ENCODE measurements at regions not wholly inside any gene's neighbourhood (a gene's known extent, or its start where the extent isn't known, plus 50 kb on each side); places are given as distances from the start of the nearest gene placed in this dataset.

- Histone ChIP-seq H3K79me2 (ENCODE audit: insufficient read depth, low read length) (no peaks in the 10 kb centered on the region), H3K4me2 (ENCODE audit: low read depth, low read length, poor library complexity, severe bottlenecking) (no peak overlapping the region), H3K4me3 (ENCODE audit: insufficient read depth, low read length, poor library complexity, severe bottlenecking) (no peak overlapping the region), H3K36me3 (ENCODE audit: low read length) (no peaks in the 10 kb centered on the region), H3K9ac (ENCODE audit: low read length) (no peak overlapping the region), H3K9me3 (ENCODE audit: insufficient read depth, low read length) (no peaks in the 10 kb centered on the region), H2AFZ (ENCODE audit: low read depth, low read length, severe bottlenecking) (no peak overlapping the region), H3K27me3 (ENCODE audit: low read length) (no peaks in the 10 kb centered on the region), H3K27ac (ENCODE audit: low read depth, low read length) (no peak overlapping the region), H4K20me1 (ENCODE audit: low read depth, low read length) (no peaks in the 10 kb centered on the region), H3K9me2 (replicated peaks; ENCODE audit: insufficient read depth, low read length) (no peaks in the 10 kb centered on the region), H3F3A (ENCODE audit: insufficient read depth) (no peaks in the 10 kb centered on the region)
- TF ChIP-seq EZH2phosphoT487 (conservative IDR thresholded peaks at IDR 0.05; ENCODE audit: low read length) = no peak
- no peak for TF ChIP-seq CTCF (IDR thresholded peaks at IDR 0.05; ENCODE audit: insufficient read depth, low read length, poor library complexity, severe bottlenecking)
These were observed 579.4 kb upstream of the LRATD1 start for GRCh38 chr2:14053105-14053504.

DNA sequence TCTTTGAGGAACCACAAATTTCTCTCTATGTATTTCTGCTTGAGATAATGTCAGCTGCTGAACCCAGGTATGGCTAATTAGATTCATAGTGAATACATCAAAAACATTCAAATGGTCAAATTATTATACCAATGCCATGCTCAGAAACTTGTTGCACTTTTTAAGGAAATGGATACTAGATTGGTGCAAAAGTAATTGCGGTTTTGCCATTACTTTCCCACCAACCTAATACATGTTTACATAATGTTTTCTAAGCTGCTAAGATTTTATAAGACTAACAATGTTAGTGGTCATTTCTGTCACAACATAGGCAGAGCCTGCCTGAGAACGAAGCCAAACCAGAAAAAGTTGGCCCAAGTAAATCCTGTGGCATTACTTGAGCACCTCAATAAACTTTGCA, 568.2 kb upstream of the LRATD1 start:
- H3K27ac ChIP-seq (ENCODE audit: low read depth, low read length) = no peak overlapping the region
- no peak overlapping the region for H3K4me3 ChIP-seq (ENCODE audit: insufficient read depth, low read length, poor library complexity, severe bottlenecking)
- no peaks in the 10 kb centered on the region for H3K79me2 ChIP-seq (ENCODE audit: insufficient read depth, low read length)
- H4K20me1 ChIP-seq (ENCODE audit: low read depth, low read length) = no peaks in the 10 kb centered on the region
- H3F3A ChIP-seq (ENCODE audit: insufficient read depth) = no peaks in the 10 kb centered on the region
- no peak overlapping the region for H3K9ac ChIP-seq (ENCODE audit: low read length)
- TF ChIP-seq CTCF (IDR thresholded peaks at IDR 0.05; ENCODE audit: insufficient read depth, low read length, poor library complexity, severe bottlenecking) (no peak), EZH2phosphoT487 (conservative IDR thresholded peaks at IDR 0.05; ENCODE audit: low read length) (no peak)
- no peaks in the 10 kb centered on the region for H3K27me3 ChIP-seq (ENCODE audit: low read length)
- H3K4me2 ChIP-seq (ENCODE audit: low read depth, low read length, poor library complexity, severe bottlenecking) = no peak overlapping the region
- no peaks in the 10 kb centered on the region for H3K9me3 ChIP-seq (ENCODE audit: insufficient read depth, low read length)
- H3K36me3 ChIP-seq (ENCODE audit: low read length) = no peaks in the 10 kb centered on the region
- no peak overlapping the region for H2AFZ ChIP-seq (ENCODE audit: low read depth, low read length, severe bottlenecking)
- H3K9me2 ChIP-seq (replicated peaks; ENCODE audit: insufficient read depth, low read length) = no peaks in the 10 kb centered on the region

DNA sequence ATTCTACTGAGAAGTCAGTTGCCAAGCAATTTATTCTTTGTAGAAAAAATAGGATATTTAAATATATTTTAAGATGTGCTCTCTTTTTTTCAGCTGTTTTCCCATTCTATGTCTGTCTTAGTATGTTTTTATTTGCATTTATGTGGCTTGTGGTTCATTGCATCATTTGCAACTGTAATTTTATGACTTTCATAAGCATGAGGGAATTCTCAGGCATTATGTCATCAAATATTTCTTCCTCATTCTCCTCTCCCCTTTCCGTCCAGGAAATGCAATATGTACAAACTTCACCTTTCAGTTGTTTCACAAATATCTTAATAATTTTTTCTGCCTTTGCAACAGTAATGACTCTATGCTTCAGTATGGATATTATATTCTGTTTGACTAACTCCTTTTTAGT, 560.2 kb upstream of the LRATD1 start:
- no peaks in the 10 kb centered on the region for H3K36me3 ChIP-seq (ENCODE audit: low read length)
- no peak overlapping the region for H3K4me3 ChIP-seq (ENCODE audit: insufficient read depth, low read length, poor library complexity, severe bottlenecking)
- no peaks in the 10 kb centered on the region for H3K27me3 ChIP-seq (ENCODE audit: low read length)
- H3K4me2 ChIP-seq (ENCODE audit: low read depth, low read length, poor library complexity, severe bottlenecking) = no peak overlapping the region
- H2AFZ ChIP-seq (ENCODE audit: low read depth, low read length, severe bottlenecking) = no peak overlapping the region
- no peak overlapping the region for H3K27ac ChIP-seq (ENCODE audit: low read depth, low read length)
- TF ChIP-seq CTCF (IDR thresholded peaks at IDR 0.05; ENCODE audit: insufficient read depth, low read length, poor library complexity, severe bottlenecking) (no peak), EZH2phosphoT487 (conservative IDR thresholded peaks at IDR 0.05; ENCODE audit: low read length) (no peak)
- no peaks in the 10 kb centered on the region for H3F3A ChIP-seq (ENCODE audit: insufficient read depth)
- H3K9me2 ChIP-seq (replicated peaks; ENCODE audit: insufficient read depth, low read length) = no peaks in the 10 kb centered on the region
- H4K20me1 ChIP-seq (ENCODE audit: low read depth, low read length) = no peaks in the 10 kb centered on the region
- no peaks in the 10 kb centered on the region for H3K9me3 ChIP-seq (ENCODE audit: insufficient read depth, low read length)
- H3K79me2 ChIP-seq (ENCODE audit: insufficient read depth, low read length) = no peaks in the 10 kb centered on the region
- no peak overlapping the region for H3K9ac ChIP-seq (ENCODE audit: low read length)

DNA sequence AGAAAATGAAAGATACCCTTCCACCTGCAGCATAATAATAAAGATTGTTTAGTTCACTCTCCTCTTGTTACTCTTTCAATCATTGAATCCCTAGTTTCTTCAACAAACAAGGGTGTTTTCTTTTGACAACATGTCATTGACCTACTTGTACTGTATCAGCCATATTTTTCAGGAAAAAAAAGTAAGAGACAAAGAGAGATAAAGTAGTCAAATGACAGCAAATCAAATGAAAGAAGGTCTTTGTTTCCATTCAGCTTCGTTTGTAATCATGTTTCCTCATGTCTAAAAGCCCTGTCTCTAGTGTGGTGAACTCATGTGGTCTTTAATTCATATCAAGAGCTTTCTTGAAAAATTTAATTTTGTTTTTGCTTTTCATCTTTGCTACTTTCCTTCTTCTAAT, 557.8 kb upstream of the LRATD1 start:
- H3K9me2 ChIP-seq (replicated peaks; ENCODE audit: insufficient read depth, low read length) = no peaks in the 10 kb centered on the region
- H3K4me2 ChIP-seq (ENCODE audit: low read depth, low read length, poor library complexity, severe bottlenecking) = no peak overlapping the region
- TF ChIP-seq CTCF (IDR thresholded peaks at IDR 0.05; ENCODE audit: insufficient read depth, low read length, poor library complexity, severe bottlenecking) = no peak
- TF ChIP-seq EZH2phosphoT487 (conservative IDR thresholded peaks at IDR 0.05; ENCODE audit: low read length) = no peak
- no peak overlapping the region for H3K9ac ChIP-seq (ENCODE audit: low read length)
- no peaks in the 10 kb centered on the region for H3K79me2 ChIP-seq (ENCODE audit: insufficient read depth, low read length)
- no peaks in the 10 kb centered on the region for H3K27me3 ChIP-seq (ENCODE audit: low read length)
- no peaks in the 10 kb centered on the region for H4K20me1 ChIP-seq (ENCODE audit: low read depth, low read length)
- no peak overlapping the region for H3K4me3 ChIP-seq (ENCODE audit: insufficient read depth, low read length, poor library complexity, severe bottlenecking)
- no peak overlapping the region for H2AFZ ChIP-seq (ENCODE audit: low read depth, low read length, severe bottlenecking)
- no peak overlapping the region for H3K27ac ChIP-seq (ENCODE audit: low read depth, low read length)
- no peaks in the 10 kb centered on the region for H3K9me3 ChIP-seq (ENCODE audit: insufficient read depth, low read length)
- H3F3A ChIP-seq (ENCODE audit: insufficient read depth) = no peaks in the 10 kb centered on the region
- H3K36me3 ChIP-seq (ENCODE audit: low read length) = no peaks in the 10 kb centered on the region
